RWPE1 (cell line): ENCODE measurements at regions not wholly inside any gene's neighbourhood (a gene's known extent, or its start where the extent isn't known, plus 50 kb on each side); places are given as distances from the start of the nearest gene placed in this dataset.
"Not testable (repeated sequence)": the region's sequence is repeated elsewhere in the genome, so short reads cannot be mapped to it uniquely, and the experiment has no call there.

Experiments
- CTCF ChIA-PET: fragments of 350-600 bp; sonication (Branson Sonifier 250); formaldehyde crosslinking; extraction: SDS; loops from one replicate; lab custom pipeline; 2021; lab: Yijun Ruan, JAX
- POLR2A ChIA-PET: fragments of 400-600 bp; formaldehyde crosslinking; extraction: SDS; loops from one replicate; lab custom pipeline; 2020; ENCODE audit warnings: antibody characterized with exemption; ENCODE audit not compliant: low non-redundant PET; lab: Yijun Ruan, JAX
- DNase-seq: peaks from one replicate; pipeline ENCODE4 v3.0.0; 2012; ENCODE audit warnings: low spot score
- H3K27ac ChIP-seq: fragments of 450-650 bp; 2 replicates; pipeline ENCODE4 v1.5.1; 2017
- CTCF ChIP-seq: fragments of 450-650 bp; conservative IDR thresholded peaks from 2 replicates; pipeline ENCODE4 v1.5.1; 2017; ENCODE audit warnings: low read depth, mild to moderate bottlenecking

GRCh38 chrX:41981481-41982013 lies 58.2 kb upstream of the CASK start:
- no peak for TF ChIP-seq CTCF
- no peak for DNase-seq
- ChIA-PET CTCF (interaction anchor here (0.6 to 0.7 kb wide), 2 partner anchors 134 to 361 kb away, joined by 3 read pairs; no protein-coding TSS in a partner anchor), POLR2A (no interaction called here)
- no peak overlapping the region for H3K27ac ChIP-seq

GRCh38 chrX:41974677-41975076 lies 51.3 kb upstream of the CASK start:
- DNase-seq, POLR2A ChIA-PET, CTCF ChIA-PET, H3K27ac ChIP-seq: not testable (repeated sequence)

- no peak for DNase-seq
- ChIA-PET CTCF (interaction anchor here (0.6 kb wide), 1 partner anchor 143 kb away, joined by 4 read pairs; no protein-coding TSS in a partner anchor), POLR2A (no interaction called here)
- no peak for TF ChIP-seq CTCF
- no peak overlapping the region for H3K27ac ChIP-seq
Measured at GRCh38 chrX:41973208-41973607, 49.9 kb upstream of the CASK start.
